ENCODE measurements at regions not wholly inside any gene's neighbourhood (a gene's known extent, or its start where the extent isn't known, plus 50 kb on each side); places are given as distances from the start of the nearest gene placed in this dataset.

DNA sequence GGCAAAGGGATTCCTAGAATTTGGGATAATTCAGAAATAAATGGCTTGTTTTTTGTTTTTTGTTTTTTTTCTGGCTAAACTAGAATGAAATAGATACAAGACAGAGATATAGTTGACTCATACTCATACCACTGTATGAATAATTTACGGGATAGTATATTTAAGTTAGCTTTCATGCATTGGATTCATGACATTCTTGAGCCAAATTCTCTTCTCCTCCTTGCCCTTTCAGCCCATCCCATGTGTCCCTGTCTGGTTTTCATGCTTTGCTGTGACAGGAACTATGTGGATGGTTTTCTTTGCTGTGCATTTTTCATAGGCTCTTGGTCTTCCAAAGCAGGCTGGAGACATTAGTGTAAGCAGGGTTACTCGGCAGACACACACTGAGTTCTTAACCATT, 66.6 kb upstream of the UMPS start:
- DNase-seq (ENCODE audit: low read depth in 2 of 2): no peak

DNA sequence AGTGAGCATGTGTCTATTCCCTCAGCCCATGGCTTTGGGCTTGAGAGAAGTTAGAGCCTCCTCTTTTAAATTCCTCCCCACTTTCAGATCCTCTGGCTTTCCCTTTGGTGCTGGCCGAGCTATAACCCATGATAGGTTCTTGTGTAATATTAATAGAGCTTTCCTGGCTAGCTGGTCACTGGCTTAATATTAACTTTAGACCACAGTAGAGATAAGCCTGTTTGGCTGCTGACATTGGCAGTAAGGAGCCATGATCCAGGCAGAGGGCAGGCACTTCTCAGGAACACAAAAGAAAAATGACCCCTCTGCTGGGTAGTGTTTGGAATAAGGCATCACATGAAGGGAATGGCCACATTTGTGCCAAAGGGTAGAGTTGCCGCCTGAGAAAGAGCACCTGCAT, 65.4 kb upstream of the UMPS start:
- DNase-seq (ENCODE audit: low read depth in 2 of 2): no peak

DNA sequence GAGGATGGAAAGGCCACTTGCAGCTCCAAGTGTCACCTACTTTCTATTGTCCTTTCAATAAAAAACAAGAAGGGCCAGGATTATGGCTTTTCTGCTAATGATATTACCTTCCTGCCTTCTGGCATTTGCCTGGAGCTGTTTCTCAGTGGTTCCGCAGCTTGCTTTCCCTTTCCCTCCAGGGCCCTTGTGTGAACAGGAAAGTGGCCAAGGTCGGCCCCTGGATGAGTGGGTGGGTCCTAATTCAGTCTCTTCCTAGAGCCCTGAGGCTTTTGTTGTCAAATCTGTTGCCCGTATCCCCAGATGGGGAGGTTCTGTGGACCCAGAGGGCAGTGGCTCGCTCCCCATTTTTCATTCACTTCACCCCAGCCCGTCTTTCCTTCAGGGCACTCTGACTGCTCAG, 64.2 kb upstream of the UMPS start:
- no peak for DNase-seq (ENCODE audit: low read depth in 2 of 2)

DNA sequence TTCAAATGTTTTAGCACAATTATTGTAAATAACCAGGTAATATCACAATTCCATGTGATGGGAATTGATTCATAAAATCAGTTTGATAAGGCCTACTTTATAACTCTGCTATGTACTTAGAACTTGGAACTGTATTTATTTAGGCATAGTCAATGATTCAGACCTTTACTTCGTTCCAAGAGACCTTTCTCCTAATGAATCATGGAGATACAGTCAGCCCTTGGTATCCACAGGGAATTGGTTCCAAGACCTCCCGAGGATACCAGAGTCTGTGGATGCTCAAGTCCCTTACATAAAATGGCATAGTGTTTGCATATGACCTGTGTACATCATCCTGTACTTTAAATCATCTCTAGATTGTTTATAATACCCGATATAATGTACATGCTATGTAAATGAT, 60.8 kb upstream of the UMPS start:
- no peak for DNase-seq (ENCODE audit: low read depth in 2 of 2)

GRCh38 chr3:124671106-124671505, 59.1 kb upstream of the UMPS start:
- DNase-seq (ENCODE audit: low read depth in 2 of 2): no peak

- no peak for DNase-seq (ENCODE audit: low read depth in 2 of 2)
Observed at GRCh38 chr3:124674336-124674735, 55.9 kb upstream of the UMPS start.

GRCh38 chr3:124676236-124676635, 54.0 kb upstream of the UMPS start:
- no peak for DNase-seq (ENCODE audit: low read depth in 2 of 2)

DNA sequence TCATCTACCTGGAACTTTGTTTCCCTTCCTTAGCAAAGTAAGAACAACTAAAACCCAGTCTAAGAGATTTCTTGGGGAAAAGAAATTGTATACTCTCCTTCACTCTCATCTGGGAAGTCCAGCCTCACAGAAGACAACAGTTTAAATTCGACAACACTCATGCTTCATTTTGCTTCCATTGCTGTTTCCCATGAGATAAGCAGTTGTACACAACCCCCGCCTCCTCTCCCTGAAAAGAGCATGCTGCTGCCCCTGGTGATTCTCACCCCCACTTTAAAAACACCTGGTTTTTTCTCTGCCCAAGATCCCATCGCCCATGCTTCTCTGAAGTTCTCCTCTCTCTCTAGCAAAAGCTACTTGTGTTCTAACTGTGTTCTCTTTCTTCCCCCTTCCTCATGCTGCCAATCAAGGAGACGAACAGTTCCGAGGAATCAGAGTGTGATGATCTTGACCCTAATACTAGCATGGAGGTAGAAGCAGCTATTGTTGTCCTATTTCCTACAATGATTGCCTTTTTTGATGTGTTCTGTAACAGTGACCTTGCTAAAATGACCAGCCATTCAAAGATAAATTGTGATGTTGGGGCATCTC, 51.1 kb upstream of the UMPS start:
- DNase-seq (ENCODE audit: low read depth in 2 of 2): no peak

Measured in stimulated activated CD4-positive, alpha-beta T cell treated with anti-CD3 and anti-CD28 coated beads, Interleukin-4, amount 100 ng/mL, for 48 hours (primary cell).